HCT116 (cell line): ENCODE measurements at regions not wholly inside any gene's neighbourhood (a gene's known extent, or its start where the extent isn't known, plus 50 kb on each side); places are given as distances from the start of the nearest gene placed in this dataset.

ENCODE experiments used
- ATAC-seq: fragments of 200-7000 bp; cut with Tn5 transposase; 2 replicates; pipeline ENCODE4 v1.9.1; 2020; ENCODE audit warnings: mild to moderate bottlenecking, moderate library complexity
- BruUV-seq: library from RNA; stranded (reverse); fragments of 400-500 nt; replicated peaks from 2 replicates; lab custom pipeline; 2021; lab: Mats Ljungman, UMichigan
- CTCF ChIA-PET: fragments of 300-600 bp; sonication (Branson Sonifier 250); formaldehyde crosslinking; loops from one replicate; lab custom pipeline; 2021; ENCODE audit warnings: antibody characterized with exemption; lab: Charles Lee
- POLR2A ChIA-PET: fragments of 300-600, 350-600 bp; sonication (Branson Sonifier 250); formaldehyde crosslinking; loops from one replicate; lab custom pipeline; 2021; ENCODE audit warnings: antibody characterized with exemption; lab: Charles Lee
- RAD21 ChIA-PET, 2 experiments: fragments of 300-600 bp; sonication (Branson Sonifier 250); formaldehyde crosslinking; loops; one replicate each; lab custom pipeline; 2023; ENCODE audit warnings: low total read pairs in 2 of 2; ENCODE audit not compliant: uncharacterized antibody in 2 of 2, unreplicated experiment in 2 of 2, low non-redundant PET in 1 of 2; lab: Charles Lee
- DNase-seq: peaks from one replicate; pipeline ENCODE4 v3.0.0-alpha.2; 2010; ENCODE audit warnings: low read depth, low spot score
- H2AFZ ChIP-seq: fragments of 200-600 bp; shearing (Covaris generic), sonication (generic); 2 replicates; pipeline ENCODE4 v1.6.1; 2017; ENCODE audit warnings: low read depth, mixed run types, mixed read lengths, antibody characterized with exemption, low read length; ENCODE audit not compliant: poor library complexity, severe bottlenecking
- H3K27ac ChIP-seq: 2 replicates; pipeline ENCODE4 v1.5.1; 2012; ENCODE audit warnings: low read depth, low read length
- H3K27me3 ChIP-seq: fragments of 200-600 bp; sonication (generic); 2 replicates; pipeline ENCODE4 v1.6.1; 2016; ENCODE audit warnings: mixed run types, low read length, mixed read lengths; ENCODE audit not compliant: insufficient read depth
- H3K36me3 ChIP-seq, 2 experiments: fragments of 200-500 bp in 1 of 2; fragments of 200-600 bp in 1 of 2; sonication (Bioruptor generic) in 1 of 2; sonication (generic) in 1 of 2; 2 replicates each; pipeline versions ENCODE4 v1.5.1 to v1.6.1; 2014 to 2016; ENCODE audit warnings: low read length in 2 of 2, inconsistent platforms in 1 of 2, mixed read lengths in 1 of 2, mixed run types in 1 of 2; ENCODE audit not compliant: insufficient read depth in 2 of 2, control insufficient read depth in 1 of 2
- H3K4me1 ChIP-seq, 2 experiments: fragments of 200-600 bp in 1 of 2; sonication (generic) in 1 of 2; 2 replicates each; pipeline versions ENCODE4 v1.5.1 to v1.6.1; 2012 to 2017; ENCODE audit warnings: low read length in 2 of 2, inconsistent platforms in 1 of 2, mild to moderate bottlenecking in 1 of 2, mixed read lengths in 1 of 2, mixed run types in 1 of 2, moderate library complexity in 1 of 2; ENCODE audit not compliant: insufficient read depth in 2 of 2, control insufficient read depth in 1 of 2
- H3K4me2 ChIP-seq: fragments of 200-600 bp; sonication (generic); 2 replicates; pipeline ENCODE4 v1.6.1; 2017; ENCODE audit warnings: mixed run types, low read length, mixed read lengths
- H3K4me3 ChIP-seq, 2 experiments: fragments of 200-600 bp in 1 of 2; sonication (generic) in 1 of 2; replicated peaks in 1 of 2; 2 replicates each; pipeline ENCODE4 v1.5.1; 2011 to 2016; ENCODE audit warnings: low read length in 2 of 2, control low read depth in 1 of 2, low read depth in 1 of 2, mild to moderate bottlenecking in 1 of 2, mixed read lengths in 1 of 2, mixed run types in 1 of 2
- H3K79me2 ChIP-seq: fragments of 200-600 bp; sonication (generic); 2 replicates; pipeline ENCODE4 v1.6.1; 2017; ENCODE audit warnings: mild to moderate bottlenecking, mixed run types, low read length, moderate library complexity, mixed read lengths; ENCODE audit not compliant: insufficient read depth
- H3K9ac ChIP-seq: fragments of 200-600 bp; sonication (generic); 2 replicates; pipeline ENCODE4 v1.6.1; 2016; ENCODE audit warnings: low read length, mixed read lengths
- H3K9me2 ChIP-seq: fragments of 200-600 bp; sonication (generic), shearing (Covaris generic); 2 replicates; pipeline ENCODE4 v1.6.1; 2017; ENCODE audit warnings: mixed run types, mild to moderate bottlenecking, moderate library complexity; ENCODE audit not compliant: insufficient read depth
- H3K9me3 ChIP-seq, 2 experiments: fragments of 200-500 bp in 1 of 2; fragments of 200-600 bp in 1 of 2; sonication (Bioruptor generic) in 1 of 2; sonication (generic) in 1 of 2; 2 replicates each; pipeline ENCODE4 v1.6.1; 2014 to 2017; ENCODE audit warnings: low read length in 2 of 2, mixed read lengths in 2 of 2, inconsistent platforms in 1 of 2, low read depth in 1 of 2, mild to moderate bottlenecking in 1 of 2, mixed run types in 1 of 2, moderate library complexity in 1 of 2; ENCODE audit not compliant: control insufficient read depth in 1 of 2, insufficient read depth in 1 of 2
- H4K20me1 ChIP-seq: fragments of 200-600 bp; sonication (generic), shearing (Covaris generic); 2 replicates; pipeline ENCODE4 v1.6.1; 2017; ENCODE audit warnings: mixed run types, mild to moderate bottlenecking, moderate library complexity; ENCODE audit not compliant: insufficient read depth
- ATF3 ChIP-seq: IDR thresholded peaks from 2 replicates; pipeline ENCODE4 v1.6.1; 2012
- CBX3 ChIP-seq: IDR thresholded peaks from 2 replicates; pipeline ENCODE4 v1.6.1; 2012; ENCODE audit warnings: low read depth
- ELF1 ChIP-seq: IDR thresholded peaks from 2 replicates; pipeline ENCODE4 v1.6.1; 2012; ENCODE audit warnings: low read depth, borderline replicate concordance
- EZH2phosphoT487 ChIP-seq: fragments of 200-600 bp; IDR thresholded peaks from 2 replicates; pipeline ENCODE4 v1.6.1; 2018; ENCODE audit warnings: antibody characterized with exemption, borderline replicate concordance
- JUND ChIP-seq: IDR thresholded peaks from 2 replicates; pipeline ENCODE4 v1.6.1; 2012
- MAX ChIP-seq: IDR thresholded peaks from 2 replicates; pipeline ENCODE4 v1.6.1; 2012
- POLR2A ChIP-seq: IDR thresholded peaks from 2 replicates; pipeline ENCODE4 v1.7.0; 2011; ENCODE audit warnings: borderline replicate concordance; ENCODE audit not compliant: insufficient read depth, insufficient read length; ENCODE audit errors: extremely low read depth
- POLR2AphosphoS5 ChIP-seq: IDR thresholded peaks from 2 replicates; pipeline ENCODE4 v1.6.1; 2011; ENCODE audit warnings: mild to moderate bottlenecking, low read depth, low read length, moderate library complexity
- REST ChIP-seq: IDR thresholded peaks from 2 replicates; pipeline ENCODE4 v1.6.1; 2012; ENCODE audit warnings: low read depth
- SP1 ChIP-seq: IDR thresholded peaks from 2 replicates; pipeline ENCODE4 v1.6.1; 2012; ENCODE audit warnings: low read depth
- TCF7L2 ChIP-seq: IDR thresholded peaks from 2 replicates; pipeline ENCODE4 v1.7.0; 2011; ENCODE audit warnings: borderline replicate concordance, inconsistent platforms; ENCODE audit not compliant: insufficient read depth, insufficient read length; ENCODE audit errors: extremely low read depth
- YY1 ChIP-seq: IDR thresholded peaks from 2 replicates; pipeline ENCODE4 v1.6.1; 2011; ENCODE audit warnings: low read length, low read depth, moderate library complexity, mild to moderate bottlenecking; ENCODE audit not compliant: insufficient replicate concordance; ENCODE audit errors: extremely low read depth
- ZFX ChIP-seq: fragments of 450-650 bp; IDR thresholded peaks from 2 replicates; pipeline ENCODE4 v1.6.1; 2017
- ZNF274 ChIP-seq: fragments of 200-500 bp; sonication (Bioruptor generic); IDR thresholded peaks from 2 replicates; pipeline ENCODE4 v1.6.1; 2014; ENCODE audit warnings: mild to moderate bottlenecking, low read depth, low read length, inconsistent platforms
- intact Hi-C: fragments of 100-400 bp; cut with micrococcal nuclease; formaldehyde crosslinking; loops from 2 replicates; pipeline ENCODE4 v1.10.0; 2022

- H3K9me2 ChIP-seq: no peaks in the 10 kb centered on the region
- DNase-seq (no peak), ATAC-seq (no peak)
- H3K36me3 ChIP-seq: no peaks in the 10 kb centered on the region
- H3K9ac ChIP-seq: no peak overlapping the region
- BruUV-seq: no TSS peak
- H3K79me2 ChIP-seq: no peaks in the 10 kb centered on the region
- H3K27me3 ChIP-seq: peaks cover 12% of the 10 kb centered on the region; the same call in 1 of the 2 replicates
- intact Hi-C loops: no loop called here
- TF ChIP-seq JUND (no peak), POLR2A (no peak), ATF3 (no peak), SP1 (no peak), CBX3 (no peak), POLR2AphosphoS5 (no peak), REST (no peak), EZH2phosphoT487 (no peak), ZNF274 (no peak), MAX (no peak), YY1 (no peak), ELF1 (no peak), ZFX (no peak), TCF7L2 (no peak)
- H3K4me2 ChIP-seq: no peak overlapping the region
- ChIA-PET POLR2A (no interaction called here), RAD21 (no interaction called here), CTCF (no interaction called here)
- H2AFZ ChIP-seq: no peak overlapping the region
- H3K27ac ChIP-seq: no peak overlapping the region
- no peaks in the 10 kb centered on the region for H3K9me3 ChIP-seq
- H4K20me1 ChIP-seq: no peaks in the 10 kb centered on the region
- no peaks in the 10 kb centered on the region for H3K4me1 ChIP-seq
- no peak overlapping the region for H3K4me3 ChIP-seq
These were observed 344.3 kb downstream of the TEX29 start for GRCh38 chr13:111664696-111665095.
